Peyer's patch (tissue), 4 donors: ENCODE measurements at regions not wholly inside any gene's neighbourhood (a gene's known extent, or its start where the extent isn't known, plus 50 kb on each side); places are given as distances from the start of the nearest gene placed in this dataset.

ENCODE experiments used
- CTCF ChIP-seq, 6 experiments: fragments of 450-650 bp in 4 of 6; fragments of 200-600 bp in 2 of 6; sonication (generic) in 1 of 6; IDR thresholded peaks; one replicate each; pipeline ENCODE4 v1.5.1; 2017 to 2019; ENCODE audit warnings: antibody characterized with exemption in 6 of 6, mild to moderate bottlenecking in 3 of 6, moderate library complexity in 1 of 6
- POLR2A ChIP-seq, 2 donors: fragments of 450-650 bp; IDR thresholded peaks; one replicate each; pipeline ENCODE4 v1.5.1; 2017; ENCODE audit warnings: antibody characterized with exemption in 2 of 2, mild to moderate bottlenecking in 2 of 2, moderate library complexity in 2 of 2

GRCh38 chr6:67047996-67048395 is 1341.0 kb upstream of the EYS start:
- TF ChIP-seq CTCF (IDR thresholded peaks at IDR 0.05), result no peak
- TF ChIP-seq POLR2A (IDR thresholded peaks at IDR 0.05), result no peak
